ENCODE measurements at regions not wholly inside any gene's neighbourhood (a gene's known extent, or its start where the extent isn't known, plus 50 kb on each side); places are given as distances from the start of the nearest gene placed in this dataset.

- TF ChIP-seq GATA3 (IDR thresholded peaks at IDR 0.05; ENCODE audit: low read depth, low read length) (no peak), GATA2 (IDR thresholded peaks at IDR 0.05; ENCODE audit: low read depth, low read length) (no peak)
Measured at GRCh38 chr16:66205287-66206231, 160.9 kb upstream of the CDH5 start.
